ENCODE measurements at regions not wholly inside any gene's neighbourhood (a gene's known extent, or its start where the extent isn't known, plus 50 kb on each side); places are given as distances from the start of the nearest gene placed in this dataset.

DNA sequence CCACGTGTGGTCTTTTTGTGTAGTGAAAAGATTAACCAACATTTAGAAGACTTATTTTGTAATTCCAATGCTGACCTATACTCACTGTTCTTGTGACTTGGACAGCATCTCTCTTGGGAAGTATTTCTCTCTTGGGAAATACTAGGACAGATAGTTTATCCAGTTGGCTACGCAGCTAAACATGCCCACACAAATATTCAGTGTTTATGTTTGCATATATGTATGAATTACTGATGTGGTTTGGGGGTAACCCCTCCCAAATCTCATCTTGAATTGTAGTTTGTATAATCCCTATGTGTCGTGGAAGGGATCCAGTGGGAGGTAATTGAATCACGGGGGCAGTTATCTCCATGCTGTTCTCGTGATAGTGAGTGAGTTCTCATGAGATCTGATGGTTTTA, 2062.3 kb upstream of the CELF4 start:
- TF ChIP-seq, protein P1, sequence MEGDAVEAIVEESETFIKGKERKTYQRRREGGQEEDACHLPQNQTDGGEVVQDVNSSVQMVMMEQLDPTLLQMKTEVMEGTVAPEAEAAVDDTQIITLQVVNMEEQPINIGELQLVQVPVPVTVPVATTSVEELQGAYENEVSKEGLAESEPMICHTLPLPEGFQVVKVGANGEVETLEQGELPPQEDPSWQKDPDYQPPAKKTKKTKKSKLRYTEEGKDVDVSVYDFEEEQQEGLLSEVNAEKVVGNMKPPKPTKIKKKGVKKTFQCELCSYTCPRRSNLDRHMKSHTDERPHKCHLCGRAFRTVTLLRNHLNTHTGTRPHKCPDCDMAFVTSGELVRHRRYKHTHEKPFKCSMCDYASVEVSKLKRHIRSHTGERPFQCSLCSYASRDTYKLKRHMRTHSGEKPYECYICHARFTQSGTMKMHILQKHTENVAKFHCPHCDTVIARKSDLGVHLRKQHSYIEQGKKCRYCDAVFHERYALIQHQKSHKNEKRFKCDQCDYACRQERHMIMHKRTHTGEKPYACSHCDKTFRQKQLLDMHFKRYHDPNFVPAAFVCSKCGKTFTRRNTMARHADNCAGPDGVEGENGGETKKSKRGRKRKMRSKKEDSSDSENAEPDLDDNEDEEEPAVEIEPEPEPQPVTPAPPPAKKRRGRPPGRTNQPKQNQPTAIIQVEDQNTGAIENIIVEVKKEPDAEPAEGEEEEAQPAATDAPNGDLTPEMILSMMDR (IDR thresholded peaks at IDR 0.05) = no peak
- no peak for TF ChIP-seq POLR2AphosphoS5 (IDR thresholded peaks at IDR 0.05)
